Dedifferentiated amniotic fluid mesenchymal stem cell (primary cell): ENCODE measurements at regions not wholly inside any gene's neighbourhood (a gene's known extent, or its start where the extent isn't known, plus 50 kb on each side); places are given as distances from the start of the nearest gene placed in this dataset.
"Not testable (repeated sequence)": the region's sequence is repeated elsewhere in the genome, so short reads cannot be mapped to it uniquely, and the experiment has no call there.

ENCODE experiments used
- DNase-seq: peaks from one replicate; pipeline ENCODE4 v3.0.0-alpha.2; 2016; ENCODE audit errors: extremely low spot score

DNA sequence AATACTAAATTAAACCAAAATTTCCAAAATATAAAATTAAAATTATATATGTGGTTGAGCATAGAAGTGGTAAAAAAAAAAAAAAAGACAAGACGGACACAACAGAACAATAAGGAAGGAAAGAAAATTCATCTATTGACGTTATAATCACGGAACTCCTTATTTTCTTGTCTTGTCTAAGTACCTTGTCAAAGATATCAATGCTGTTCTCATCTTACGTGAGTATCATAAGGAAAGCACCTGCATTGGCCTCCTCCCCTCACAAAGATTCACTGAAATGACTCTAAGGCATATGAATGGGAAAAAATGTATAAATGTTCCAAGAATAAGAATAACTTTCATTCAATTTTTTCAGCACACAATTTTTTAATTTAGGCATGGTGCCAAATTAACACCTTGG, 135.4 kb downstream of the PPP1R3A start:
- no peak for DNase-seq

DNA sequence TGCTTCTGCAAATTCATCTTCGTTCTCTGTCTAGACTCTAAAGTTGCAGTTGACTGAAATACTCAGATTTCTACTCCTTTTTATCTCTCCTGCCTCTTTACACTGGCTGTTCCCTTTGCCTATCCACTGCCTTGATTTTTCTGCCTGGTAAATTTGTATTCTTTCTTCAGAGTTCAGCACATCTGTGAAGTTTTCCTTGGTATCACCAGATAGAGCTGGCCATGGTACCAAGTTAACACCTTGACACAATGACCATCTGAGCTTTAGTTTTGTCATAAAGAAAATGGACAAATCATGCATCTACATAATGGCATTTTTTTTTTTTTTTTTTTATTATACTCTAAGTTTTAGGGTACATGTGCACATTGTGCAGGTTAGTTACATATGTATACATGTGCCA, 143.0 kb downstream of the PPP1R3A start:
- no peak for DNase-seq

DNA sequence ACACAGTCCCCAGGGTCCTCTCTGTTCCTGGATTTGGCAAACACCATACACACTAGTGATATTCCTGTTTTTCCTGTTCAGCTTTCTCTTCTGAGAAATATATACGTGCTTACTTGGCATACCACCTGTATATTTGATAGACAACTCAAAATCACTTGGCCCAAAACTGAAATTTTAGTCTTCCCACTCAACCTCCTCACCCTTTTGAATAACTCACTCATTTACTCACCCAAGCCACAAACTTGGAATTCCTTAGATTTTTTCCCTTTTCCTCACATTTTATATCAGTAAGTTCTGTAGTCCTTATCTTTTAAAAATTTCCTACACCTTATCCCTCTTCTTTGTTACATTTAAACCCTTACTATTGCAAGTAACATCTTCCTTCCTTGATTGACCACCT, 143.4 kb downstream of the PPP1R3A start:
- DNase-seq: no peak

DNA sequence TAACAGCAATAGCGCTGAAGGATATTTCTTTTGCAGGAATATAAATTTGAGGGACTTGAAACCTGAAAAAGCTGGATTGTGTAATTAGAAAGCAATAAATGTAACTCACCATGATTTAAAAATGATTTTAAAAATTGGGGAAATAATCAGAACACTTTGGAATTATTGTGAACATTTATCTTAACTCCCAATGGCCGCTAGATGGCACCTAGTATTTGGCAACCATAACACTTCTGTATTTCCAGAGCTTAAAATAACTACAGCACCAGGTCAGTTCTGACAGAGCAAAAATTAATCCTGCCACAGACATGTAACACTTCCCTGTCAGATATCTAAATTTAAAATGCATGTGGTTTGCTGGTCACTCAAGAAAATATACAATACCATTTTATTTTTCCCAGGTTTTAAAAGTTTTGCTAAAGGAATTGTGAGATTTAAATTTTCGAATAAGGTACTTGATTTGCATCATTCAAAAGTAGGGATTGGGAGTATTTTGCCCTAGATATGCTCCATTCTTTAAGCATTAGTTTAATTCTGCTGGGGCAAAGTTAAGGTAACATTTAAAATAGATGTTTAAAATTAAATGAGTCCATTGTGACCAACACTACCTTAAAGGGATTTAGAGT, 144.5 kb downstream of the PPP1R3A start:
- peak; percentile 67 for DNase-seq

DNA sequence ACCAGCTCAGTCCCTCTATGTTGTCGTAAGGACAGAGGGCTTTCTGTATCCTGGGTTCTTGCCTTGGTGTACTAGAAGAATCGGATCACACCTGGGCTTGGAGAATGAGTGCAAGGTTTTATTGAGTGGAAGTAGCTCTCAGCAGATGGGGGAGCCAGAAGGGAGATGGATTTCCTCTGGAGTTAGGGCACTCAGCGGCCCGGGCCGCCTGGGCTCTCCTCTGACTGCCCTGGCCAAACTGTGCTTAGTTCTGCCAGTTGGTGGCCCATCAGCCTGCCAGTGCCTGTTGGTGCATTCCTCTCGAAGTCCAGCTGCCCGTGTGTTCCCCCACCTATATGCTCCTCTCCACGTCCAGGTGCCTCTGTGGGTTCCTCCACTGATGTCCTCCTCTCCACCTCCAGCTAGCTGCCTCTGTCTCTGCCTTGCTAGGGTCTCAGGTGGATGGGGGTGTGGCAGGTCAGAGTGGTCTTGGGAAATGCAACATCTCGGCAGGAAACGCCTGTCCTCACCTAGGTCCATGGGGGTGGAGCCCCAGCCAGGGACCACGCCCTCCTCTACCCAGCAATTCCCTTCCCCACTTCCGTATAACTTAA, 148.6 kb downstream of the PPP1R3A start:
- no peak for DNase-seq

DNA sequence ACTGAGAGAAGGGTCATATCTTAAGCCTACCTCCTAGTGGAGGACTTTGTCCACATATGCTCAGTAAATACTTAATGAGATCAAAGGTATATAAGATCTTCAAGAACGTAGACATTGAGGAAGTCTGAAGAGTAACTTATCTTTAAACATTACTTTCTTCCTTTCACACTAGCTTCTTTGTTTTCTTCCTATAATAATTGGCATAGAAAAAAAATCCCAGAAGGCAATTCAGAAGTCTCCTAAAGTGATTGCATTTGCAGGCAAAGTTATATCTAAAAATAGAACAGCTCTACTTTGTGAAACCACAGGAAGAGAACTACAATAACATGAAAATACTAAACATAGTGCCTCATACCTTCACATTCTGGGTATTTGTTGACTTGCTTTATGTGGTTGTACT, 150.4 kb downstream of the PPP1R3A start:
- no peak for DNase-seq

DNA sequence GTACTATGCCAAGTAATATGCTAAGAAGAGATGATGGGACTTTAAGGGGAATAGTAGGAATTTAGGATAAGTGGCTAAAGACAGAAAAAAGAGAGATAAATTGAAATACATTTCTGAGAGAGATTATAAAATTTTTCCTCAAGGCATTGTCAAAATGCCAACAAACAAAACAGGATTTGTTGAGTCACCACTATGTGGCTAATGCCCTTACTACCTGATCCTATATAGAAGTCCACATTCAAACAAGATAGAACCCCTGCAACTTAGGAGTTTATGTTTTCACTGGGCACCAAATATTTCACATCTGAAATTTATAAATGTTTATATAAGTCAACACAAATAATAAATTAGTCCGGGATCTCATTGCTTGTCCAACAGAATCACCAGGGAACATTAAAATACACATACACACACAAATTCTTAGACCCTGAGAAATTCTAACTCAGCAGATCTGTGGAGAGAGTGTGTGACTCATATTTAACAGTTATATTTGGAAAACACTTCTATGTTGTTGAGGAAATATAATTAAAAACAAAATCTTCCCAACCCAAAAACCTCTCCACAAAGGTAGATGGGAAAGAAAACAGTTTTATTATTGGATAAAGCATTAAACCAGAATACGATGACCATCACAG, 154.3 kb downstream of the PPP1R3A start:
- DNase-seq: no peak

DNA sequence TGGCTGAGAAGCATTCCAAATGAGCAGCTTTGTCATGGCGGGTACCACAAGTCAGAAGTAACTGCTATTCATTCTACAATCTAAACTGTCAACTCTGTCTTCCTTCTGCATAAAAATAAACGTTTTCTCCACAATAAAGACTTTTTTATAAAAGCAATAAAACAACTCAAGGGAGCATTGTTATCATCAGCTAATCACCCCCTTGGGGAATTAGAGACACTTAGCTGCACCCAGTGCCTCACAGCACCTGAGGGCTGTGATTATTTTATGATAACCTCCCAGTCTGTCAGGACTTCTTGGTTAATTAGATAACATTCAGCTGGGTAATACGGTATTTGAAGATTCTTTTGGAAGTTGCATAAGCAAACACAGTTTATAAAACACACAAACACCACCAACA, 155.6 kb downstream of the PPP1R3A start:
- DNase-seq: no peak

DNA sequence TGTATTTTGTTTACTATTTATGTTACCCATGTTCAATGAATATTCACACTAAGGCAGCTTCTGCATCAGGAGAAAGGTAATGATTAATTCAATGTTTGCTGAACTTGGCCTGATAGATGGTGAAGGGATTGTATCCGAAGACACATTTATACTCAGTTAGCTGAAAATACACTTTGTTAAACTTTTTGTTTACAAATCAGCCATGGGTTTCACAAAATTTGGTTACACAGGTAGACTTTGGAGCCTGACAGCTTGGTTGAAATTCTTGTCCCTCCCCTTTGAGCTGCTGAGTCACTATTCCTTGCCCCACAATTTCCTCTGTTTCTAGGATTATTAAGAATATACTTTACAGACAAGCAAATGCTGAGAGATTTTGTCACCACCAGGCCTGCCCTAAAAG, 162.6 kb downstream of the PPP1R3A start:
- DNase-seq: no peak

DNA sequence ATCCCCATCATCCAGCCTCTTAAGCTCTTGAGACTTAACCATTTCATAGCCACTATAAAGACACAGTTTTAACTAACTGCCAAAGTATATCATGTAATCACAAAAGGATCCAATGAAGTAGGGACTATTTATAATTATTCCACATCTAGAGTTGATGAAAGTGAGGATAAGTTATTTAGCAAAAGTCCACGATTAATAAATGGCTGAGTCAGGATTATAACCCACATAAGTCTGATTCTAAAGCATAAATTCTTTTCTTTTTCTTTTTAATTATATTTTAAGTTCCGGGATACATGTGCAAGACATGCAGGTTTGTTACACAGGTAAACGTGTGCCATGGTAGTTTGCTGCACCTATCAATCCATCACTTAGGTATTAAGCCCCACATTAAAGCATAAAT, 166.1 kb downstream of the PPP1R3A start:
- DNase-seq: no peak

DNA sequence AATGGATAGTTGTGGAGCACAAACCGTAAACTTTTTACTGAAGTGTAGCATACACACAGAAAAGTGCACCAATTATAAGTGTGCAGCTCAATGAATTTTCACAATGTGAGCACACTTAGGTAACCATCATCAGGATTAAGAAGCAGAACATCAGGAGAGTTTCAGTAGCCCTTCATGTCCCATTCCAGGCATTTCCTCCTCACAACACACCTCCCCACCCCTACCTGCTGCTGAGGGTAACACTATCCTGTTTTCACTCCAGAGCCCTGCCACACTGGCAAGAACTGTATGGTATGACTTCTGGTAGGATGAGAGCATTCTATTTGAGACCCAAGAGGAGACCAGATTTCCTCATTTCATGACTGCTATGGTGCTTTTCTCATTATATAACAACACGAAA, 166.5 kb downstream of the PPP1R3A start:
- no peak for DNase-seq

DNA sequence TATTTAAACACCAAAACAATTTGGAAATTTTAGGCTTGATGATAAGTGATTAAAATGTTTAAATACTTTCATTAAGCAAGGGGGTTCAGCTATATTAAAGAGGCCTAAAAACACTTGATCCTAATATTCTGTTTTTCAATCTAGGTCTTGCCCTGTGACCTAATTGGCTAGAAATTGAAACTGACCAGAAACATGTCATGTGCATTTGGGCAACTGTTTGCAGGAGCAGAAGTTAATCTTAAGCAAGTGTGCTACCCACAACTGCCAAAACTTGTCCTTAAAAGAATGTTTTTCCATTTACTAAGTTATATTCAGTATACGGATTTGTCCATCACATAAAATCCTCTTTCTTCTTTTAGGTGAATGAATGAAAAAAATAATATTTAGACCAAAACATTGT, 167.3 kb downstream of the PPP1R3A start:
- DNase-seq: no peak

DNA sequence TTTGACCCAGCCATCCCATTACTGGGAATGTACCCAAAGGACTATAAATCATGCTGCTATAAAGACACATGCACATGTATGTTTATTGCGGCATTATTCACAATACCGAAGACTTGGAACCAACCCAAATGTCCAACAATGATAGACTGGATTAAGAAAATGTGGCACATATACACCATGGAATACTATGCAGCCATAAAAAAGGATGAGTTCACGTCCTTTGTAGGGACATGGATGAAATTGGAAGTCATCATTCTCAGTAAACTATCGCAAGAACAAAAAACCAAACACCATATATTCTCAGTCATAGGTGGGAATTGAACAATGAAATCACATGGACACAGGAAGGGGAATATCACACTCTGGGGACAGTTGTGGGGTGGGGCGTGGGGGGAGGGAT, 170.4 kb downstream of the PPP1R3A start:
- not testable (repeated sequence) for DNase-seq

DNA sequence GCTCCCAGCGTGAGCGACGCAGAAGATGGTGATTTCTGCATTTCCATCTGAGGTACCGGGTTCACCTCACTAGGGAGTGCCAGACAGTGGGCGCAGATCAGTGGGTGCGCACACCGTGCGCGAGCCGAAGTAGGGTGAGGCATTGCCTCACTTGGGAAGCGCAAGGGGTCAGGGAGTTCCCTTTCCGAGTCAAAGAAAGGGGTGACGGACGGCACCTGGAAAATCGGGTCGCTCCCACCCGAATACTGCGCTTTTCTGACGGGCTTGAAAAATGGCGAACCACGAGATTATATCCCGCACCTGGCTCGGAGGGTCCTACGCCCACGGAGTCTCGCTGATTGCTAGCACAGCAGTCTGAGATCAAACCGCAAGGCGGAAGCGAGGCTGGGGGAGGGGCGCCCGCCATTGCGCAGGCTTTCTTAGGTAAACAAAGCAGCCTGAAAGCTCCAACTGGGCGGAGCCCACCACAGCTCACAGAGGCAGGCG, 175.8 kb downstream of the PPP1R3A start:
- DNase-seq: not testable (repeated sequence)

DNA sequence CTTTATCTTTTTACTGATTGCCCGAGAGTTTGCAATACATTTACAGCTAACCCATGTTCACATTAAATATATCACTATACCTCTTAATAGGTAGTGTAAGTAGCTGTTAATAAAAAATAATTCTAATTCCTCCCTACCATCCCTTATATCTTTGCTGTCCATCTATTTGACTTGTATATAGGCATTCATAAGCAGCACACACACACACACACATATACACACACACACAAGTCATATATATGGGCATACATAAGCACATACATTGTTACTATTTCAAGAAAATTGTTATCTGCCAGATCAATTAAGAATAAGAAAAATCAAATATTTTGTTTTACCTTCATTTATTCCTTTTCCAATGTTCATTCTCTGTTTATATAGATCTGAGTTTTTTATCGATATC, 176.4 kb downstream of the PPP1R3A start:
- DNase-seq: no peak

DNA sequence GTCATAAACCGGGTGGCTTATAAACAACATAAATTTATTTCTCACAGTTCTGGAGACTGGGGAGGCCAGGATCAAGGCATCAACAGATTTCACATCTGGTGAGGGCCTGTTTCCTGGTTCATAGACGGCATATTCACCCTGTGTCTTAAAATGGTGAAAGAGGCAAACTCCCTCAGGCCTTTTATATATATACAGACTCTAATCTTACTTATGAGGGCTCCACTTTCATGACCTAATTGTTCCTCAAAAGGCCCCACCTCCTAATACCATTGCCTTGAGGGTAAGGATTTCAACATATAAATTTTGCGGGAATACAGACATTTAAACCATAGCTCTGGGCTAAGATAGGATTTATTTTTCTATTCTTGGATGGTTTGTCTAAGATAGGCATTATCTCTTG, 187.2 kb downstream of the PPP1R3A start:
- no peak for DNase-seq

DNA sequence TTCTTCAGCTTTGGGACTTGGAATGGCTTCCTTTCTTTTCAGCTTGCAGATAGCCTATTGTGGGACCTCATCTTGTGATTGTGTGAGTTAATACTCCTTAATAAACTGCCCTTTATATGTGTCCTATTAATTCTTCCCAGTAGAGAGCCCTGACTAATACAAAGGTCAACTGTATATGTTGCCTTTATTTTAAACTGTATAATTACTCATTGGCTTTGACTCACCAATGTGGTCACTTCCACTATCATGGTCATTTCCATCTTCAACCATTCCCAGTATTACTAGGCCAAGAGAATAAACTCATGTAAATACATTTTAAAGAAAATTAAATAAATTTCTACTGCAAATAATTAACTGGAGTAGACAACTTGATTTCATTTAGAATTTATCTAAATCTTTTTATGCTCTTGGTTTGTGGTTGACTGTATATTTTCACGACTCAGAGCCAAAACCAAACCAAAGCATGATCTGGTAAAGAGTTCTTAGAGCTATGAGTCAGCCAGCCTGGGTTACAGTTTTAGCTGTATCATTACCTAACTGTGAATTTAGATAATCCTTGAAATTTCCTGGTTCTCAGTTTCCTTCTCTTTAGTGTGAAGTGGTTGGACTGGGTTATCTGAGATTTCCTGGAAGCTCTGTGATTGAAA, 188.4 kb downstream of the PPP1R3A start:
- DNase-seq: peak; percentile 69

DNA sequence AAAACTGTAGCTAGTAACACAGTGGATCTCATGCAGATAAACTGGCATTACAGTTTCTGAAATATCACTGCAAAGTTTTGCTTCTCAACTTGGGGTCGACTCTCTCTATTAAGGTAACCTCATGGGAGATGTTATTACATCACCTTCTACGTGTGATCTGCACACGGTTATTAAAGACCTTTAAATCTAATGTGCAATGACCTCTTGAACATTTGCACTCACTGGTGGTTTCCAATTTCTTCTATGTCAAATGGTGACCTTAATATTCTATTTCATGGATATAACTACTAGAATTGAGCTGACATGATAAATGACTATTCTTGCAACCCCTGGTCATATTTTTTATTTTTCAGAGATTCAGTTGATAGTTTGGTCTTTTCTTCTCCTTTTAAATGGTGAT, 191.3 kb downstream of the PPP1R3A start:
- DNase-seq: no peak

DNA sequence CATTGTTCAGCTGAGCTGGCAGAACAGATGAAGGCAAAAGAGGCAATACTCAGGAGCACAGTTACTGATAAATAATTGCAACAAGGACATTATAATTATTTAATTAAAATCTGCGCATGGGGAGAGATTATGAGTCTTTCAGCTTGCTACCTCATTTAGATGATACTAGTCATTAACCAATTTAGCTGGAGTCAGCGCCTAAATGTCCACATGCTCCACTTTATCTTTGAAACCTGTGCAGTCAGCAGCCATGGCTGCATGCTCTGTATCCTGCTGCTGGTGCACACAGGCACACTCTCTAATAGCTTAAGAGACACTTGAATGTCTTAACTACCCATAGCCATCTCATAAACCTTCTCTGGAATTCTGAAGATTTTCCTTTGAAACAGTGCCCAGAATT, 196.8 kb downstream of the PPP1R3A start:
- no peak for DNase-seq

DNA sequence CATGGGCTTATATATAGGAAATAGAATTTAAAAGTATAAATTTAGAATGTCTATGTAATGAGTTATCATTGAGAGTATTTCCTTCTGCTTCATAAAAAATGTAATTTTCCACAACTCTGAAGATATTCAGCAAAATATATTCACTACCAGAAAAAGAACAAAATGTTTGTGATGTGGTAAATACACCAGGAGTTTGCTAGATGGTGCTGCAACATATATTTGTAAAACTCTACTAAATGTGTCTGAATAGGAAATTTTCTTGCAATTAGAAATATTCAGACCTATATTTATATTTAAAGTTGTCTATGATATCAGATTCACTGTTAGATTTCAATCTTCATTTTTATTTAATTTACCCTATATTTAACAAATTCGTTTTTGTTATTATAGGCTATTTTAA, 201.1 kb downstream of the PPP1R3A start:
- no peak for DNase-seq

DNA sequence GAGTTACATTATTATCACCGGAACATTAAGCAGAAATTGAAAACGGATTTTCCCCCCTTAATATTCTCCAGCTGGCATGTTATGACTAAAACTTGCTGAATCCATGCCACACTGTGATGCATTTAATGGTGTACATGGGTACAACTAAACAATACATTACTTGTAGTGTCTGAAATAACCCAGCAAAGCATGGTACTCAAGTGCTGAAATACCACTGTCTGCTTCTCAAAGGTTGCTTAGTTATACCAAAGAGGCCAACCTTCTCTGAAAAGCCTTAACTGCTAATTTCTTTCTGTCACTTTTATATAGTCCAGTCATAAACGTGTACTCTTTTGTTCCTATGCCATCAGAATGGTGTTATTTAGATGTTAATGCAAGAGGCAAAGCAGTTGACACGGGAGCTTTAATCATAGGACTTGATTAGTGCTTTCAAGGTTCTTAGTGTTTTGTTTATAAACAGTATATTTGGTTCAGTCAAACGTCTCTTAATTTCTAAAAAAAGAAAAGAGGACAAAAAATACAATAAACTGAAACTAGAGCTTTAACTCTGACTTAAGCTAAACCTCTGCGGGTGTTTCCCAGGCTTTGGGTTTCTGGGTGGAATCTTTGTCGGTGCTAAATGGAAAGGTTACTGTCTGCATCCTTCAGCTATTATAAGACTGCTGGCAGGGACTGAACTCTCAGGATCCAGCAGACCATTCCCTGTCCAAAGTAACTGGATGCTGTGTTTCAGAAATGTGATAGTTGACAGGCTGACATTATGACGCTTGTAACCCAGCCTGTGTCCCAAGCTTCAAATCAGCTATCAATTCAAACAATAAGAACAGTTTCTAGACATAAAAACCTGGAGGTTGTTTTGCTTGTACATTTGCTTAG, 202.6 kb downstream of the PPP1R3A start:
- DNase-seq: no peak

DNA sequence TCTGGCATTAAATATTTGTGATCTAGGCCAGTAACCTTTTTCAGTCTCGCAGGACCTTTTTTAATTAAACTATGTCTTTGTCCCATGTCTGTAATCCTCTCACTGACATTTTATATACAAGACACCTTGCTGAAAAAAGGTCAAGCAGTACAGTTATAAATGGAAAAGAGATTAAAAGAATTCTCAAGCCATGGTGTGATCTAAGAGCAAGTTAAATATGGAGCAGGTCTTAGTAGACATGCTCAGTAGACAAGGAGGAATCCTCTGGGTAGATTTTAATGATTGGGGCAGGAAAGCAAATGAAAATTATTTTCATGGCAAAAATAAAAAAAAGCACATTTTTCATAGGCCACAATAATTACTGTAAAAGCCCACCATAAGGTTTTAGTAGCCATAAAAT, 203.5 kb downstream of the PPP1R3A start:
- no peak for DNase-seq
